ENCODE measurements at regions not wholly inside any gene's neighbourhood (a gene's known extent, or its start where the extent isn't known, plus 50 kb on each side); places are given as distances from the start of the nearest gene placed in this dataset.

- TF ChIP-seq ZNF184 (CRISPR knock-in tag; IDR thresholded peaks at IDR 0.05) = no peak
- TF ChIP-seq TAF15 (IDR thresholded peaks at IDR 0.05; ENCODE audit: low read depth, low read length) = no peak
- no peak for TF ChIP-seq CTCF (IDR thresholded peaks at IDR 0.05 in 2 of 3, conservative IDR thresholded peaks at IDR 0.05 in 1 of 3; ENCODE audit: insufficient read depth in 2 of 3, low read depth in 1 of 3, low read length in 3 of 3)
- no peak for TF ChIP-seq EP300 (IDR thresholded peaks at IDR 0.05; ENCODE audit: low read length)
- TF ChIP-seq POLR2A (conservative IDR thresholded peaks at IDR 0.05) = no peak
These were observed 109.8 kb upstream of the EGLN3 start for GRCh38 chr14:34060651-34060999.

All from K562 (cell line).